Adrenal gland (tissue), 9 donors: ENCODE measurements at regions not wholly inside any gene's neighbourhood (a gene's known extent, or its start where the extent isn't known, plus 50 kb on each side); places are given as distances from the start of the nearest gene placed in this dataset.

Source experiments
- DNase-seq, 7 donors: peaks; one replicate each; pipeline ENCODE4 v3.0.0-alpha.2; 2019 to 2020
- H3K27ac ChIP-seq, 5 donors: fragments of 200-600 bp; sonication (generic) in 4 of 5; 1 replicate in 3 of 5; 2 replicates in 2 of 5; pipeline versions ENCODE4 v1.5.1 to v1.8.0; 2016 to 2020; ENCODE audit warnings: mild to moderate bottlenecking in 1 of 5
- H3K27me3 ChIP-seq: fragments of 200-600 bp; 2 replicates; pipeline ENCODE4 v1.8.0; 2021
- H3K36me3 ChIP-seq, 2 donors: fragments of 200-600 bp; replicated peaks in 1 of 2; 1 replicate in 1 of 2; 2 replicates in 1 of 2; pipeline versions ENCODE4 v1.5.1 to v1.8.0; 2018 to 2022
- H3K4me1 ChIP-seq, 2 donors: fragments of 200-600 bp; replicated peaks in 1 of 2; 1 replicate in 1 of 2; 2 replicates in 1 of 2; pipeline versions ENCODE4 v1.5.1 to v1.8.0; 2018 to 2021
- H3K4me3 ChIP-seq, 4 donors: fragments of 200-600 bp; sonication (generic) in 3 of 4; one replicate each; pipeline ENCODE4 v1.5.1; 2016 to 2018
- H3K9me3 ChIP-seq, 3 donors: fragments of 200-600 bp; sonication (generic) in 1 of 3; replicated peaks in 1 of 3; 1 replicate in 2 of 3; 2 replicates in 1 of 3; pipeline versions ENCODE4 v1.5.1 to v1.8.0; 2016 to 2021
- POLR2A ChIP-seq, 2 donors: fragments of 450-650 bp; IDR thresholded peaks; one replicate each; pipeline ENCODE4 v1.6.1; 2017; ENCODE audit warnings: antibody characterized with exemption in 2 of 2, mild to moderate bottlenecking in 2 of 2, moderate library complexity in 1 of 2
- WGBS, 4 donors: extraction: QIAGEN DNeasy Blood & Tissue Kit in 2 of 4; methylation state at CpG; one replicate each; pipeline versions ENCODE4 v1.1.5 to v1.1.7; 2013 to 2017; 5-methylcytosine and 5-hydroxymethylcytosine counted together
- intact Hi-C, 2 donors: fragments of 100-400 bp; cut with DNase I; formaldehyde crosslinking; loops; one replicate each; pipeline versions ENCODE4 v1.14.1 to v1.15.0; 2022 to 2023
- TF ChIP-seq, protein P1 (sequence below), 6 experiments: fragments of 450-650 bp in 4 of 6; fragments of 200-600 bp in 2 of 6; sonication (generic) in 1 of 6; IDR thresholded peaks; 1 replicate in 5 of 6; 2 replicates in 1 of 6; pipeline versions ENCODE4 v1.5.1 to v1.8.0; 2016 to 2021; ENCODE audit warnings: antibody characterized with exemption in 6 of 6, mild to moderate bottlenecking in 2 of 6, moderate library complexity in 1 of 6
- donor health status: healthy with polysubstance abuse.
- donor health status: Bipolar disorder and iron deficiency.
- donor health status: DM: yes; HTN: yes; CAD: no.
- donor health status: DM: no; HTN: no; CAD: no.
- donor health status: DM: no; HTN: no; CAD: no.

GRCh38 chr17:70353408-70354092, 184.2 kb downstream of the KCNJ2 start:
- H3K4me3 ChIP-seq: no peak overlapping the region
- intact Hi-C loops: no loop called here
- H3K36me3 ChIP-seq: no peaks in the 10 kb centered on the region
- whole genome bisulfite sequencing, 4 donors: 68 to 82% (median 75%) methylated on average over 2 of the region's 2 CpGs
- no peak for DNase-seq
- H3K4me1 ChIP-seq: no peaks in the 10 kb centered on the region
- H3K9me3 ChIP-seq: no peaks in the 10 kb centered on the region
- H3K27ac ChIP-seq: no peak overlapping the region
- no peaks in the 10 kb centered on the region for H3K27me3 ChIP-seq
- TF ChIP-seq, protein P1, sequence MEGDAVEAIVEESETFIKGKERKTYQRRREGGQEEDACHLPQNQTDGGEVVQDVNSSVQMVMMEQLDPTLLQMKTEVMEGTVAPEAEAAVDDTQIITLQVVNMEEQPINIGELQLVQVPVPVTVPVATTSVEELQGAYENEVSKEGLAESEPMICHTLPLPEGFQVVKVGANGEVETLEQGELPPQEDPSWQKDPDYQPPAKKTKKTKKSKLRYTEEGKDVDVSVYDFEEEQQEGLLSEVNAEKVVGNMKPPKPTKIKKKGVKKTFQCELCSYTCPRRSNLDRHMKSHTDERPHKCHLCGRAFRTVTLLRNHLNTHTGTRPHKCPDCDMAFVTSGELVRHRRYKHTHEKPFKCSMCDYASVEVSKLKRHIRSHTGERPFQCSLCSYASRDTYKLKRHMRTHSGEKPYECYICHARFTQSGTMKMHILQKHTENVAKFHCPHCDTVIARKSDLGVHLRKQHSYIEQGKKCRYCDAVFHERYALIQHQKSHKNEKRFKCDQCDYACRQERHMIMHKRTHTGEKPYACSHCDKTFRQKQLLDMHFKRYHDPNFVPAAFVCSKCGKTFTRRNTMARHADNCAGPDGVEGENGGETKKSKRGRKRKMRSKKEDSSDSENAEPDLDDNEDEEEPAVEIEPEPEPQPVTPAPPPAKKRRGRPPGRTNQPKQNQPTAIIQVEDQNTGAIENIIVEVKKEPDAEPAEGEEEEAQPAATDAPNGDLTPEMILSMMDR (IDR thresholded peaks at IDR 0.05): no peak
- TF ChIP-seq POLR2A (IDR thresholded peaks at IDR 0.05): no peak

GRCh38 chr17:70355185-70355584, 185.9 kb downstream of the KCNJ2 start:
- TF ChIP-seq, protein P1 (IDR thresholded peaks at IDR 0.05): no peak
- TF ChIP-seq POLR2A (IDR thresholded peaks at IDR 0.05): no peak
- Histone ChIP-seq H3K4me3 (no peak overlapping the region), H3K36me3 (no peaks in the 10 kb centered on the region), H3K27me3 (no peaks in the 10 kb centered on the region), H3K4me1 (no peaks in the 10 kb centered on the region), H3K27ac (no peak overlapping the region), H3K9me3 (no peaks in the 10 kb centered on the region)
- DNase-seq: no peak
- WGBS, 4 donors: 84 to 87% (median 84%) methylated on average over 2 of the region's 2 CpGs
- intact Hi-C loops: no loop called here

DNA sequence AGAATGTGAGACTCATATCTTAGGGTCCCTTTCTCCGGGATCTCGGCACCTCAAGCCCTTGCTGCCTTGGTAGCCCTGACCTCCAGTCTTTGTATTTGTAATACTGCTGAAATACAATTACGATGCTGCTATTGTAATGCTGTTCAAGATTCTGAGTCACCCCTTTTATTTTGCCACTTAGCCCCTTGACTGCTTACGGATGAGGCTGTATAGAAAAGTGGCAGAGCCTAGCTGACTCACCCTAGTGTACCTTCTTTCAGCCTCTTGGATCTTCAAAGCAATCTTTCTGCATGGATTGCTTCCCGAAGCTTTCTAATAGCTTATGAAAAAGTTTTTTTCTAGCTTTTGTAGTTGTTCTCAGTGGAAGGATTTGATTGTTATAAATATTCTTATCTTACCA, 187.9 kb downstream of the KCNJ2 start:
- 80 to 89% (median 87%) methylated on average over 5 of the region's 5 CpGs for WGBS, 4 donors

DNA sequence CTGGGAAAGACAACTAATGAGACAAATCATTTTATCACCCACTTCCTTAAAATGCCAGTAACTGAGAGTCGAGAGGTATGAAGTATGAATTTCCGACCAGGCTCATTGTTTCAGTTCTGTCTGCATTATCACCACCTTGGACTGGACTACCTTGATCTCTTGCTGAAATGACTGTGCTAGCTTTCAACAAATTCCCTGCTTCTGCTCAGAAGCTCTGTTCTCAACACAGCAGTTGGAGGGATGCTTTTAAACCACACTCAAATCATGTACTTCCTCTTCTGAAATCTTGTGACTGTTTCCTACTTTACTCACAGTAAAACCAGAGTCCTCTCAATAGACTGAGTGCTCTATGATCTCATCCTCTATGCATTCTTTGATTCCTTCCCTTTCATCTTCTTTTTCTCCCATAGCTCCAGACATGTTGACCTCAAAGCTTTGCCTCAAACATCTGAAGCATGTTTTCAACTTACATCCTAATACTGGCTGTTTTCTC, 195.8 kb downstream of the KCNJ2 start:
- WGBS, 4 donors: 27 to 41% (median 35%) methylated on average over 2 of the region's 2 CpGs
- intact Hi-C loops: no loop called here

More for the DNA sequence above, 187.9 kb downstream of the KCNJ2 start:
- H3K36me3 ChIP-seq: no peaks in the 10 kb centered on the region
- H3K27me3 ChIP-seq: no peaks in the 10 kb centered on the region
- H3K4me1 ChIP-seq: no peaks in the 10 kb centered on the region
- intact Hi-C loops: no loop called here
- H3K27ac ChIP-seq: no peak overlapping the region
- no peak for DNase-seq
- H3K4me3 ChIP-seq: no peak overlapping the region
- H3K9me3 ChIP-seq: no peaks in the 10 kb centered on the region
- TF ChIP-seq, protein P1 (IDR thresholded peaks at IDR 0.05): no peak
- no peak for TF ChIP-seq POLR2A (IDR thresholded peaks at IDR 0.05)

More for the DNA sequence above, 195.8 kb downstream of the KCNJ2 start:
- Histone ChIP-seq H3K27me3 (peaks cover 4% of the 10 kb centered on the region), H3K4me1 (no peaks in the 10 kb centered on the region), H3K36me3 (no peaks in the 10 kb centered on the region), H3K9me3 (no peaks in the 10 kb centered on the region), H3K27ac (no peak overlapping the region), H3K4me3 (no peak overlapping the region)
- no peak for DNase-seq
- TF ChIP-seq, protein P1 (IDR thresholded peaks at IDR 0.05): no peak
- no peak for TF ChIP-seq POLR2A (IDR thresholded peaks at IDR 0.05)
